Stimulated activated CD4-positive, alpha-beta T cell treated with anti-CD3 and anti-CD28 coated beads, Interleukin-12 subunit alpha, Interleukin-12 subunit beta, amount 100 ng/mL, for 48 hours (primary cell): ENCODE measurements at regions not wholly inside any gene's neighbourhood (a gene's known extent, or its start where the extent isn't known, plus 50 kb on each side); places are given as distances from the start of the nearest gene placed in this dataset.
"Not testable (repeated sequence)": the region's sequence is repeated elsewhere in the genome, so short reads cannot be mapped to it uniquely, and the experiment has no call there.

Source experiments
- DNase-seq, 3 donors: peaks; one replicate each; pipeline ENCODE4 v3.0.0-alpha.2; 2020; ENCODE audit warnings: low read depth in 2 of 3, low spot score in 1 of 3

GRCh38 chr18:1797235-1797634 lies 774.1 kb downstream of the METTL4 start:
- DNase-seq = no peak

GRCh38 chr18:1805521-1805920 lies 765.8 kb downstream of the METTL4 start:
- no peak for DNase-seq

- no peak for DNase-seq
These were observed 764.3 kb downstream of the METTL4 start for GRCh38 chr18:1806884-1807615.

- DNase-seq = no peak
These were observed 760.0 kb downstream of the METTL4 start for GRCh38 chr18:1811282-1811681.

GRCh38 chr18:1825296-1825695 lies 746.0 kb downstream of the METTL4 start:
- no peak for DNase-seq

- no peak for DNase-seq
These were observed 730.4 kb downstream of the METTL4 start for GRCh38 chr18:1840878-1841277.

GRCh38 chr18:1846640-1847039 lies 724.7 kb downstream of the METTL4 start:
- DNase-seq = no peak

- no peak for DNase-seq
These were observed 722.6 kb downstream of the METTL4 start for GRCh38 chr18:1848716-1849115.

- no peak for DNase-seq
These were observed 721.9 kb downstream of the METTL4 start for GRCh38 chr18:1849386-1849785.

- DNase-seq = not testable (repeated sequence)
These were observed 714.0 kb downstream of the METTL4 start for GRCh38 chr18:1857281-1857680.

- no peak for DNase-seq
These were observed 709.8 kb downstream of the METTL4 start for GRCh38 chr18:1861473-1861872.

GRCh38 chr18:1865869-1866268 lies 705.4 kb downstream of the METTL4 start:
- DNase-seq = no peak

- DNase-seq = no peak
These were observed 699.0 kb downstream of the METTL4 start for GRCh38 chr18:1872274-1872673.

GRCh38 chr18:1875219-1875618 lies 696.1 kb downstream of the METTL4 start:
- DNase-seq = no peak

- no peak for DNase-seq
These were observed 686.7 kb downstream of the METTL4 start for GRCh38 chr18:1884623-1885022.

GRCh38 chr18:1891641-1892040 lies 679.7 kb downstream of the METTL4 start:
- DNase-seq = no peak

GRCh38 chr18:1892191-1892590 lies 679.1 kb downstream of the METTL4 start:
- no peak for DNase-seq

- no peak for DNase-seq
These were observed 675.7 kb downstream of the METTL4 start for GRCh38 chr18:1895456-1896185.

GRCh38 chr18:1906421-1906820 lies 664.9 kb downstream of the METTL4 start:
- DNase-seq = no peak

GRCh38 chr18:1907470-1908206 lies 663.7 kb downstream of the METTL4 start:
- no peak for DNase-seq

- no peak for DNase-seq
These were observed 656.8 kb downstream of the METTL4 start for GRCh38 chr18:1914489-1914888.
